ENCODE measurements at regions not wholly inside any gene's neighbourhood (a gene's known extent, or its start where the extent isn't known, plus 50 kb on each side); places are given as distances from the start of the nearest gene placed in this dataset.

DNA sequence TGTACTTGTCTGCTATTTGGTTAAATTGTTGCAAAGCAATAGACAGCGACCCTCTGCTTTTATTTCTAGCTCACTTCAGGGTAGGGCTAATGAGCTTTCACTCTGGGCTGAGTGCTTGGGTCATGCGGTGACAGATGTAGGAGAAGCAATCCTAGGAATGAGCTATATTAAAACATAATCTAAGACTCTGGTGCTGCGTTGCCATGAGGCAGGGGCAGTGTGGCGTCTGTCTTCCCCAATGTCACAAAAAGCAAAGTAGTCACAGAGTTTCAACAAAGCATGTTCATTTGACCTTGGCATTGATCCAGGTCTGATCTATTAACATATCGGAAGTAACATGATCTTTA lies 55.5 kb upstream of the GRAMD1B start:
- TF ChIP-seq, protein P1, sequence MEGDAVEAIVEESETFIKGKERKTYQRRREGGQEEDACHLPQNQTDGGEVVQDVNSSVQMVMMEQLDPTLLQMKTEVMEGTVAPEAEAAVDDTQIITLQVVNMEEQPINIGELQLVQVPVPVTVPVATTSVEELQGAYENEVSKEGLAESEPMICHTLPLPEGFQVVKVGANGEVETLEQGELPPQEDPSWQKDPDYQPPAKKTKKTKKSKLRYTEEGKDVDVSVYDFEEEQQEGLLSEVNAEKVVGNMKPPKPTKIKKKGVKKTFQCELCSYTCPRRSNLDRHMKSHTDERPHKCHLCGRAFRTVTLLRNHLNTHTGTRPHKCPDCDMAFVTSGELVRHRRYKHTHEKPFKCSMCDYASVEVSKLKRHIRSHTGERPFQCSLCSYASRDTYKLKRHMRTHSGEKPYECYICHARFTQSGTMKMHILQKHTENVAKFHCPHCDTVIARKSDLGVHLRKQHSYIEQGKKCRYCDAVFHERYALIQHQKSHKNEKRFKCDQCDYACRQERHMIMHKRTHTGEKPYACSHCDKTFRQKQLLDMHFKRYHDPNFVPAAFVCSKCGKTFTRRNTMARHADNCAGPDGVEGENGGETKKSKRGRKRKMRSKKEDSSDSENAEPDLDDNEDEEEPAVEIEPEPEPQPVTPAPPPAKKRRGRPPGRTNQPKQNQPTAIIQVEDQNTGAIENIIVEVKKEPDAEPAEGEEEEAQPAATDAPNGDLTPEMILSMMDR (conservative IDR thresholded peaks at IDR 0.05 in 1 of 2, IDR thresholded peaks at IDR 0.05 in 1 of 2; ENCODE audit: low read depth in 1 of 2, low read length in 2 of 2) = no peak
- no peak for TF ChIP-seq EZH2 (IDR thresholded peaks at IDR 0.05; ENCODE audit: low read length, missing control alignments)

All from fibroblast of lung (primary cell).